AG09319 (cell line): ENCODE measurements at regions not wholly inside any gene's neighbourhood (a gene's known extent, or its start where the extent isn't known, plus 50 kb on each side); places are given as distances from the start of the nearest gene placed in this dataset.

Experiments
- DNase-seq: peaks from one replicate; pipeline ENCODE4 v3.0.0-alpha.2; 2010; ENCODE audit warnings: low read depth; ENCODE audit errors: extremely low read depth
- CTCF ChIP-seq: IDR thresholded peaks from 2 replicates; pipeline ENCODE4 v1.5.1; 2011; ENCODE audit warnings: low read depth, mild to moderate bottlenecking, inconsistent platforms, low read length, moderate library complexity

GRCh38 chr3:72591522-72592421, 256.5 kb downstream of the SHQ1 start:
- peak; percentile 89 for DNase-seq
- TF ChIP-seq CTCF = no peak

- DNase-seq = no peak
- no peak for TF ChIP-seq CTCF
Measured at GRCh38 chr3:72590732-72591221, 257.5 kb downstream of the SHQ1 start.

- no peak for DNase-seq
- TF ChIP-seq CTCF = no peak
Measured at GRCh38 chr3:72587282-72587681, 261.0 kb downstream of the SHQ1 start.

GRCh38 chr3:72586694-72587093, 261.6 kb downstream of the SHQ1 start:
- no peak for TF ChIP-seq CTCF
- no peak for DNase-seq

- TF ChIP-seq CTCF = no peak
- DNase-seq = no peak
Measured at GRCh38 chr3:72585966-72586365, 262.3 kb downstream of the SHQ1 start.

- TF ChIP-seq CTCF = no peak
- no peak for DNase-seq
Measured at GRCh38 chr3:72584262-72584661, 264.0 kb downstream of the SHQ1 start.

GRCh38 chr3:72582963-72583362, 265.3 kb downstream of the SHQ1 start:
- no peak for DNase-seq
- TF ChIP-seq CTCF = no peak
